OCI-LY1 (cell line): ENCODE measurements at regions not wholly inside any gene's neighbourhood (a gene's known extent, or its start where the extent isn't known, plus 50 kb on each side); places are given as distances from the start of the nearest gene placed in this dataset.

Experiments
- CTCF ChIP-seq: fragments of 200-600 bp; sonication (generic), shearing (Covaris generic); IDR thresholded peaks from 2 replicates; pipeline ENCODE4 v1.5.1; 2017; ENCODE audit warnings: mild to moderate bottlenecking, antibody characterized with exemption, low read length, moderate library complexity, mixed read lengths
- EZH2 ChIP-seq: fragments of 200-600 bp; sonication (generic), shearing (Covaris generic); IDR thresholded peaks from 2 replicates; pipeline ENCODE4 v1.8.0; 2017; ENCODE audit warnings: borderline replicate concordance, mixed run types, mild to moderate bottlenecking, antibody characterized with exemption, low read length, moderate library complexity, mixed read lengths

GRCh38 chr6:165864925-165865324 is 201.9 kb upstream of the PDE10A start:
- TF ChIP-seq CTCF (no peak), EZH2 (no peak)
